GM18861 (cell line): ENCODE measurements at regions not wholly inside any gene's neighbourhood (a gene's known extent, or its start where the extent isn't known, plus 50 kb on each side); places are given as distances from the start of the nearest gene placed in this dataset.

Source experiments
- ATAC-seq: cut with Tn5 transposase; IDR thresholded peaks from one replicate; pipeline ENCODE4 v1.9.1; 2021; ENCODE audit not compliant: unreplicated experiment

DNA sequence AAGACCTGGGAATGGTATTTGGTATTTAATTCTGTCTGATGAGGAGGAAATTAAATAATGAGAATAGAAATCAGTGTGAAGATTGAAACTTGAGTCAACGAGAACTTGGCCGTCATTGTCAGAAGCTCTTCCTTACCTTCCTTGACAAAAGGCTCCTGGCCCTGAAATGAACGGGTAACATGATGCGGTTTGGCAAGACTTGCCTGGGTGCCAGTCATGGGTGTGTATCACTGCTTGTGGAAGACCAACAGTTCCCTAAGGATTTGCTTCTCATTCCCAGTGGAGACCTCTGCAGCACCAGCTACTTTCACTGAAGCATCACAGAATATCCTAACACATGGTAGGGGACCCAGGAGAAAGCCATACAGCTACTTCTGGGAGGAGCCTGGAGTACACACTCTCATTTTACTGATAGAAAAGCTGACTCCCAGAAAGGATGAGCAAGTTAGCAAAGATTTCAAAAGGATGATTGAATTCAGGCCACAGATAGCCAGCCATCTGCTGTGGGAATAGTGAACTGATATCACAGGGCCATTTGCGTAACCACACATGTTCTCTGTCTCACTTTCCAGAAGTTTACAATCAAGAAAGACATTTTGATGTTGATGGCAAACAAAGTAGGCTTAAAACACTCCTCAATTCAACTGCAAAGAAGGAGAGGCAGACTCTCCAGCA is 258.1 kb upstream of the SALL1 start:
- no peak for ATAC-seq

DNA sequence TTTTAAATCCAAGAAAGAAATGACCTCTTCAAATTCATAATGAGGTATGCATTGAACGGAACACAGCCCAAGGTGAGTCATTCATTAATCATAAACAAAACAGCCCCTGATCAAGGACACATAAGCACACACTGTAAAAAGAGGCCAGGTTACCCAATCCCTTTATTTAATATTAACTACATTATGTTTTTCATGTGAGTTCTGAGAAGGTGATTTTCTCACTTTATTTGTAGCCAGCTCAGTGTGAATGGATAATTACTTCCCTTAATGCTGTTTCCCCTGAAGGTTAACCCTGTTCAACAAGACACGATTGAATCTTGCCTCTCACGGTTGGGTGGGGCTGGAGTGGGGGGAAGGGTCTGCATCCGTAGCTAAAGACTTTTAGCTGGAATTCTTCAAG is 257.3 kb upstream of the SALL1 start:
- ATAC-seq: no peak

DNA sequence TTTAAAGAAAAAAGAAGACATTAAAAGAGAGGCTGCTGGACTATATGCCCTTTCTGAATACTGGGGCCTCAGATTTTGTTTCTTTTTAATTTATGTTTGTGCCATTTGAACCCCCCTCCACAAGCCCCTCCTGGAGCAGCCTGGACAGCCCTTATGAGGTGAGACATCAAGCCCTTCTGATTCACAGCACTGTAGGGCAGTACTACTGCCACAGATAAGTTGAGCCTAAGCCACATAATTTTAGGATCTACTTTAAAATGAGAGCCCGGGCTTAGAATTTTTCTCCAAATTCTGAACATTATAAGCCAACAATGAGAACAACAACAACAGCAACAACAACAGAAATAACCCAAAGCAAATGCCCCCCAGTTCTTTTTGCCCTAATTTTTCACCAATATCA is 256.9 kb upstream of the SALL1 start:
- no peak for ATAC-seq

DNA sequence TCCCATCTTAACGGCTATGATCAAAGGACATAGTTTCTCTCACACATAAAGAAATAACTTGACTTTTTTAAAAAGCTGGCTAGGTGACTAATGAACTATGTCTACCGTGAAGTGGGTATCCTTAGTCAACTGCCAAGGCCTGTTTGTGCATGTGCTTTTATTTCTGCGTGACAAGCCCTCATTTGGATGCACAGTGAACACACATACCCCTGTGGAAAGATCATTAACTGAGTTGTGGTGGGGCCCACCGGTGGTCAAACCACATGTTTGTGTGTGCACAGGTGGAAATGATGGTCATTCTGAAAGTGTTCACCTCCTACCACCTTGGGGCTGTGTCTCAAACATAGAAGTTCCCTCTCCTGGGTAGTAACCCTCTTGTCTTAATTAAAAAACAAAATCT is 256.1 kb upstream of the SALL1 start:
- peak; percentile 49 for ATAC-seq

DNA sequence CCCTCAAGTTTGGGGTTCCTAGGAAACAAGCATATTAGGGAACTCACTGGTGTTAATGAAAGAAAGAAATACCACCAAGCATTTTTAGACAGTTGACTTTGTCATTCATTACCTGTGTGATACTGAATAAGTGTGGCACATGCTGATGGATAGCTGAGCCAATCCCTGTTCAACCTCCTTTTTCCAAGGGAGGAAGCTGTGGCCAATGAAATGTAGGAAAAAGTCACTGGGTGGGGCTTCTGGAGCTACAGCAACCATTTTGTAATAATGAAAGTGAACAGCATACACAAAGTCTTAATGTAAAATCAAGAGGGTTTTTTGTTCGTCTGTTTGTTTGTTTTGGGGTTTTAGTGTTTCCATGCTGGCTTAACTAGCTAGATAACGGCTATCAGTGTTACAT is 254.3 kb upstream of the SALL1 start:
- ATAC-seq: no peak

DNA sequence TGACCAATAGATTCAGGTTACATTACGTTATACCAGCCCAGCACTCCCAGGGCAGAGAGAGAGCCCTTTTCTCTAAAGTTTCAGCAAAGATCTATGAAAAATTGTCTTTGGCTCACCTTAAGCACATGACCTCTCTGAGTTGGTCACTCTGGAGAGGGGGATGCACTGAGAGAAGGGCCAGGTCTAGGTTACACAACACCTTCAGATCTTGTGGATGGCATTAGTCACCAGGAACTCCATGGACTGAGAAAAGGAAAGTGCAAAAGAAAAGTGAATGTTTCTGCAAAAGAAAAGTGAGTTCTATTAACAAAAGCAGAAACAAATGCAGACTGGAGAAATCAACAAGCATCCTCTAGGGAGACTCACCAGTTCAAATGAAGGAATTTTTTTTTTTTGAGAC is 253.3 kb upstream of the SALL1 start:
- no peak for ATAC-seq

DNA sequence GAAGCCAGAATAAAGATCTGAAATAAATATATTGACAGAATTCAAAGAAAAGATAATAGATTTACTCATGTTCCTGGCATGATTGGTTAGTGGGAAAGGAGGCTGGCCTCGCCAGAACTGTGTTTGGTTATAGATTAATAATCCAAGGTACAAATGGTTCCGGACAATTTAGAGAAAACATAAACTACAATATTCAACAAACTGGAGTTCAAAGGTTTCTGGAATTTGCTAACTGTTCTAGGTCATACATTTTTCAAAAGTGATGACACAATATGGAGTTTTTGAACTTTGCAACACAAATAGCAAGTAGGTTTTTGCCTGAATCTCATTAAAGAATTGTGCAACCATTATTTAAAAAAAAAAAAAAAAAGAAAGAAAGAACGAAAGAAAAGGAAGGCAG is 251.7 kb upstream of the SALL1 start:
- ATAC-seq: no peak

DNA sequence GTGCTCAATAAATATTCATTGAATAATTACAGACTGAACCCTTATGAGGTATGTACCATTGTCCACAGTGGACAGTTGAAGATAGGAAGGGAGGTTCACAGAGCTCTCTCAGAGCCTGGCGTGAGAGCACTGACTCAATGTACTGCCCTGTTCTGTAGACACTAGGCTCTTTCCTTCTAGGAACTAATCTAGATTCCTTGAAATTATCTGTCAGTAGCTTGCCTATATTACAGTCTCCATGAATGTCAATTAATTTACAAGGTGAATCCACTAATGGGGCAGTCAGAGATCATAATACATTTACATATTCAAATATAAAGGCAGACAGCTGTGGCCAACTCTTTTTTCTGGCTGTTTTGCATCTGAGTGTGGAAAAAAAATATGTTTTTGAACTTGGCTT is 251.2 kb upstream of the SALL1 start:
- no peak for ATAC-seq

DNA sequence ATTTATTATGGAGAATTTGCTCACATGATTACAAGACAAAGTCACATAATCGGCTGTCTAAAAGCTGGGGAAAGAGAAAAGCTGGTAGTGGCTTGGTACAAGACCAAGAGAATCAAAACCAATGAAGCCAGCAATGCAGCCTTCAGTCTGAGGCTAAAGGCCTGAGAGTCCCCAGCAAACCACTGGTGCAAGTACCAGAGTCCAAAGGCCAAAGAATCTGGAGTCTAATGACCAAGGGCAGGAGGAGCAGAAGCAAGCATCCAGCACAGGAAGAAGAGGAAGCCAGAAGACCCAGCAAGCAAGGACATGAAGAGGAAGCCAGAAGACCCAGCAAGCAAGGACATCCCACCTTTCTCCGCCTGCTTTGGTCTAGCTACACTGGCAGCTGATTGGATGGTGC is 250.6 kb upstream of the SALL1 start:
- no peak for ATAC-seq

DNA sequence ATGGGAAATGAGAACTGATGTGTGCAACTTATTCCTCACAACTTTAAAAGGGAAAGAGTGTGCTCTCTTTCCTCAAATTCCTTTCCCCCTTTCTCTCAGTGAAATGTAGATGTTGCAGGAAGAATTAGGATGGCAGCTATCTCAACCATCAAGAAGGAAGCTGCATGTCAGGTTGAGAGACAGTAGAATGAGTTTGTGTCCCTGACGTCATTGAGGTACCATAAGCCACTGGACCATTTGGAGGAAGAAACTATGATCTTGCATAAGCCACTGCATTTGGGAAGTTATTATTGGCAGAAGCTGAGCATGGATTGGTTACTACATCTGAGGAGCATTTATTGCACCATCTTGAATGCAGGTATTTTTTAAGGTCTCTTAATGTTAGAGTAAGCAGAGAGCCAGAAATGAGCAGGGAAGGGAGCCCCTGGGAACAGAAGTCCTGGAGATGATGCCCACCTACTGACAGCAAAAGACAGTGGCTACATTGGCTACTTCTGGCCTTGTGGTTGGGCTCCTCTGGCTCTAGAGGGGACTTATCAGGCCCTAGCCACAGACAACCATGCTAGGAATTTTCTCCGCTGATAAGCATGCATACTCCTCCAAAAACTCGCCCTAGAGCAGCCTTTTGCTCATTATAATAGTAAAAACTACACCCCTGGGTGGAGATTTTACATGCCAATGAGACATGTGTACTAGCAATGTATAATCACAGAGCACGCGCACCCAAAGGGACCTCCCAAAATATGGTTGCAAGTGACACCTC is 249.0 kb upstream of the SALL1 start:
- ATAC-seq: no peak

DNA sequence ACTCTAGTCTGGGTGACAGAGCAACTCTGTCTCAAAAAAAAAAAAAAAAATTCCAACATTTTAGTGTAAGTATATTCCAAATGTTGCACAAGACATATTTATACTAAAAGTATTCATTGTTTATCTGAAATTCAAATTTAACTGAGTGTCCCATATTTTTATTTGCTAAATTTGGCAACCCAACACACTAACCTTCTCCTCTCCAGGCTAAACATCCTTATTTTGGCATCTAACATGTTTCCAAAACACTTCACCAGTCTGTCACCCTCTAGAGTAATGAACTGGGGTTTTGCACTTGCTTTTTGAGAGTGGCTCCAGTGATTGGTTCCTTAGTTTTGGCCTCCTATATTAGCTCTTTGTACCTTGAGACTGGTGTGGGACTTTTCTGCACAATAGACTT is 243.4 kb upstream of the SALL1 start:
- no peak for ATAC-seq

DNA sequence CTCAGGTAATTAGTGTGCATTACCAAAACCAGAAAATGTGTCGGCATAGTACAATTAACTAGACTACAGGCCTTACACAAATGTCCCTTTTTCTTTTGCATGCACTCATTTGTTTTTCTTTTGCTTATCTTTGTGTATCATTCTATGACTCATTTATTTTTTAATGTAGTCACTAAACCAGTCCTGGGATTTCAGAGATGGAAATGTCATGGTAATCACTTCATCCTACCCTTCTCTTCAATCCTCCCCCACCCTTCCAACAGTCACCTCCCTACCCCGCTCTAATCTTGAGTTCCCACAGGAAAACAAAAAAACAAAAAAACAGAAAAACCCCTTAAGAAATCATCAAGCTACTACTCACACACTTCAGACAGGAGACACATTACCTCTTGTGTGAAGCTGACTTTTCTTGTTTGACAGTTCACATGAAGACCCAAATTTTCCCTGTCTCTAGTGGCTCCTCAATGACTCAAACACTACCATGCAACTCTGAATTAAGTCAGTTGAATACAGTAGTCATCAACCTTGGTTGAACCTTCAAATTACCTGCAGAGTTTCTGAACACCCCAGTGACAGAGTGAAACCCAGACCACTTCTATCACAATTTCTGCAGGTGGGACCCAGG is 242.4 kb upstream of the SALL1 start:
- no peak for ATAC-seq

DNA sequence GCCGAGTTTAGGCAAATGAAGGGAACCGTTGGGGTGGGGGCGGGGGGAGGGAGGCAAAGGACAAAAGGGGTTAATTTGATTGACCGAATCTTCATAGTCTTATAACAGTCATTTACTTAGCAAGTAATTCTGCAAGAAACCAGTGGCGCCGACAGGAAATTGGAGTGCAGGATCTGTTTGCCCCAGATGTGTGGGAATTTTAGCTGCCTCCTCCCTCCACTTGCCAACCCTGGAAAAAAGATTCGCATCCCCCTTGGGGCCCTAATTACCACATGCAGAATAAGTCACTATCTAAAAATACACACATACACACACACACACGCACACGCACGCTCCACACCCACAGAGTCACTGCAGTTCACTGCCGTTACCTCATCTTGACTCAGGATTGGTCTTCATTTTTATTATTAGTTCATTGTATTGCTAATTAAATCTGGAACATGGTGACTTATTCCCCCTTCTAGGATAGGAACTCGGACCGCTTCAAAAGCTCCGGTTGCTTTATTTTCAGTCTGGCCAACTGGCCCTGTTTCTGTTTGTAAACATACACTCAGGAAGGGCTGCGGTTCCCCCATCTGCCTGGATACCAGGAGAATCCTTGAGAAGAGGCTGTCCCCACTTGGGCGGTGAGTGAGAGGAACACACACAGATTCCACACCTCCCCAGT is 241.6 kb upstream of the SALL1 start:
- ATAC-seq: no peak

DNA sequence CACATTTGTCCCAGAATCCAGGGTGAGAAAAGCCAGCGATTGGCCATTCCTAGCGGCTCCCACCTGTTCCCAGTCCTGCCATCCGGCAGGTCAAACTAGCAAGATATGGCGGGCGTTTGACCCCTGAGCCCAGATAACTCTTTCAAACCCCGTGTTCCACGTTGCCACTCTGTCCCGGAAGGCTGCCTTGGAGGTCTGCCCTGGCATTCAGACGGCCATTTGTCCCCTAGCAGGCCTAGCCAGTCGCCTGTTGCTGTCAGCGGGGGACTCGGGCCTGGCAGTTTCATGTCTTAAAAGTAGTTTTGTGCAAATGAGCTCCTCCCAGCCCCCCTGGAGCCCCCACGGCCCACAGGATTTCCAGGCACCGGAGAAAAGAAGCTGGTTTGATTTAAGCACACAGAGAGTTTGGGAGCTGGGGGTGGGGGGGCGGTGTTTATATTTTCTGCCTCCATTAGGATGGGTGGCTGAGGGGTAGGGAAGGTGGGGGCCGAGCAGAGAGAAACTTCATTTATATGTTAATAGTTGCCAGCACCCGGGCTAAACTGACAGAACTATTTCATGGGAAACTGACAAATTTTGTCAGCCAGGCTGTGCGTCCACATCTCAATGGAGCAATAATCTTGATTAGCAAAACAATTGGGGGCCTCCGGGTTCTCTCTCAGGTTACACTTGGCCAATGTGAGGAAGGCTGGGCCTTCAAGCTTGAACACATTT is 240.9 kb upstream of the SALL1 start:
- no peak for ATAC-seq

DNA sequence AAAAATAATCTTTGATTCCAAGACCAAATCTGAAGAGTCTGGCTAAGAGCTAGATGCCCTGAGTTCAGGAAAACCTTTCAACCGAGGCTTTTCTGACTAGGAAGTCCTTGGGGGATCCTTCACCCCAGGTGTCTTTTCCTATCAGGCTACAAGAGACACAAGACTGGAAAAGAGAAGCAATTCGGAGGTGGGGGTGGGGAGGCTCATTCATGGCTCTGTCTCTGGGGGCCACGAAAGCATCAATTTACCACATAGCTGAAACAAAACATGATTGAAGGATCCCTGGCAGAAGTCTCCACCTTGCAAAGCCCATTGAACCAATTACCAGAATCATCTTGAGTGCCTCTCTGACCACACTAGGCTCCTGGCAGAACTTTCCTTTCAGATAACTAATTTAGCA is 239.8 kb upstream of the SALL1 start:
- ATAC-seq: no peak

DNA sequence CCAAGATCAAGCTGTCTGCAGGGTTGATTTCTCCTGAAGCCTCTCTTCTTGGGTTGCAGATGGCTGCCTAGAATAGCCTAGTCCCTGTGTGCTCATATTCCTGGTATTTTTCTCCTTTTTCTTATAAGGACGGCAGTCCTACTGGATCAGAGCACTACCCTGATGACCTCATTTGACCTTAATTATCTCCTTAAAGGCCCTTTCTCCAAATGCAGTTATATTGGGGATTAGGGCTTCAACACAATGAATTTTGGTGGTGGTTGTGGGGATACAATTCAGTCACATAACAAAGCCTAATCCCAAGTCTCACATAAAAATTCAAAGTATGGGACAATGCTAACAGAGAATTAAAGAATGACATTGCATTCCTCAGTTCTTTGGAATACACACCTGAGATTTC is 238.8 kb upstream of the SALL1 start:
- ATAC-seq: no peak

DNA sequence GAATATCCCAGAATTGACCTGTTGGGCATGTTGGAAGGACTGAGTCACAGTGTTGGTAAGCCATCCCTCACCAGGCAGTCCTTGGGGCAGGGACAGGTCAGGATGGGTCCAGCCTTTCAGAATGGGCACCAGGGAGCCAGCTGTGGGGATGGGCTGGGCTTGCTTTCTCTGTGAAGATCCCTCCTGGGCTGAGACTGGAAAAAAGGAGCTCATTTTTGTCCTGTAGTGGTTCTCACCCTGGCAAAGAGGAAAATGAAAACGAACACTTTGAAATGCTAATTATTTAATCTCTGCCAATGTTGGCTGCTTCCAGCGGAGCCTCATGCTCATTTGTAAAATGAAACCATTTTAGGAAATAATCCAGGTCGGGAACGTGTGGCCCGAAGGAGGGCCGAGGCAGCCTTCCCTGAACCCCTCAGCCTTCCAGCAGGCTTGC is 237.5 kb upstream of the SALL1 start:
- no peak for ATAC-seq

DNA sequence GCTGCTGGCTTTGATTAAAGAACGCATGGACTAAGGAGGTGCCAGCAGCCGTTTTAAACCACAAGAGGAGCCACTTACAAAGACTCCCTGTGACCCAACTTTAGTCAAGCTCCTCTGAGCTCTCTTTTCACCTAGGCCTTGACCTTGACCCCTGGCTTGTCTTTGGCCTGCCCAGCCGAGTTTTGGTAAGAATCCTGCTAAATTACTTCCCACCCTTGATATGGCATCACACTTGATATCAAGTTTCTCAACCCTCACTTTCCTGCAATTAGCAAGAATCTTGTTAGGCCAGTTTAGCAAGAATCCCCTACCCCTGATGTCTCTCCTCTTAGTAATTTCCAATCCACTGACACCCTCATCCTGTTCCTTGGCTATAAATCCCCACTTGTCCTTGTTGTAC is 232.8 kb upstream of the SALL1 start:
- ATAC-seq: no peak

DNA sequence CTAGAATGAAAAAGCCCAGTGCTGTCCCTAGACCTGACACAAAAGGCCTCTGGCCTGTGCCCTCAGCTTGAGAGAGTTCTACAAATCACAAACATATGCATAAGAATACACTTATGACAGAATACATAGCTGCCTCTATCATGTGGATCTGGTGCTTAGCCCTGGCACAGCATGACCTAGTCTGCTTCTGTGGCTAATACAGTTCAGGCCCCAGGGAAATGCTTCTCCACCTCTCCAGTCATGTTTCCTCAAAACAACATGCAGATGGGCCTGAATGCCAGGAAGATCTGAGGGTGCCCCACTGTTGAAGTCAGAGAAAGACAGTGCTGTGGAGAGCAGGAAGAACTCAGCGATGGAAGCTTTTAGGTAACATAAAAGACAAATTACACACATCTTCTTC is 231.9 kb upstream of the SALL1 start:
- ATAC-seq: no peak

DNA sequence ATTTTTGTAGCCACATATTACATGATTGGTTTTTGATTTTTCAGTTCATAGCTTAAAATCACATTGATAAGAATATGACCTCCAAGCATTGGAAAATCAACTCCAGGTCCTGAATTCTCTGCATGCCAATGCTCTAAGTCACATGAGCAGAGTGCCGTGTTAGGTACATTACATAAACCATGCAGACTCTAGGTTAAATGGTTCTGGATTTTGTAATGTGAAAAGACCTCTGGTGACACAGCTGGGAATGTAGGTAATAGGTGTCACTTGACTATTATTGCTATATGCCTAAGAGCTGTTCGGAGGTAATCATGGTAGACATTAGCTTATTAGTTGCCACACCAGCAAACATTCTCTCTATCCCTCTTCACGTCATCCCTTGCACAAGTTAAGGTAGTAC is 231.1 kb upstream of the SALL1 start:
- no peak for ATAC-seq

DNA sequence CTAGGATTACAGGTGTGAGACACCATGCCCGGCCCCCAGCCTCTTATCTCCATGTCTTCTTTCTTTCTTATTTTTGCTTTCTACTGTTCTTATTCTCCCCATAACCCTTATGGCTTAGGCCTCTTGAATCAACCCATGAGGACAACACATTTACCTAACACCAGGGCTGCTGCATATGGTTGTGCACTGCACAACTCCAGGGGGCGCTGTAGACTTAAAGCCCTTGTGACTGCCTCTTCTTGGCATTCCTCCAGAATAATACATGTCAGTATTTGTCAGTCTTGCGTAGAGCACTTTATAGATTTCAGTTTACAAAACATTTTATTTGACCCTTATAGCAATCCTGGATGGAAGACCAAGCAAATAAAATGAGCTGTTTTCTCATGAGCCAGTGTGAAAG is 225.0 kb upstream of the SALL1 start:
- ATAC-seq: no peak
